Neural cell (in vitro differentiated cells): ENCODE measurements at regions not wholly inside any gene's neighbourhood (a gene's known extent, or its start where the extent isn't known, plus 50 kb on each side); places are given as distances from the start of the nearest gene placed in this dataset.

Experiments
- CTCF ChIP-seq: fragments of 450-650 bp; IDR thresholded peaks from 2 replicates; pipeline ENCODE4 v1.5.1; 2014; ENCODE audit warnings: antibody characterized with exemption, mild to moderate bottlenecking, moderate library complexity; ENCODE audit not compliant: poor library complexity, severe bottlenecking
- EP300 ChIP-seq: fragments of 450-650 bp; conservative IDR thresholded peaks from 2 replicates; pipeline ENCODE4 v1.6.1; 2014; ENCODE audit warnings: antibody characterized with exemption, mild to moderate bottlenecking, moderate library complexity; ENCODE audit not compliant: poor library complexity, severe bottlenecking
- MXI1 ChIP-seq: fragments of 450-650 bp; conservative IDR thresholded peaks from 2 replicates; pipeline ENCODE4 v1.6.1; 2014; ENCODE audit warnings: antibody characterized with exemption, mild to moderate bottlenecking; ENCODE audit not compliant: poor library complexity, severe bottlenecking
- POLR2AphosphoS5 ChIP-seq: IDR thresholded peaks from 2 replicates; pipeline ENCODE4 v1.6.1; 2012
- REST ChIP-seq: IDR thresholded peaks from 2 replicates; pipeline ENCODE4 v1.6.1; 2012; ENCODE audit warnings: borderline replicate concordance
- TAF1 ChIP-seq: IDR thresholded peaks from 2 replicates; pipeline ENCODE4 v1.6.1; 2012; ENCODE audit warnings: low read depth

GRCh38 chr1:99506631-99507030 is 139.3 kb upstream of the PALMD start:
- TF ChIP-seq TAF1 (no peak), EP300 (no peak), POLR2AphosphoS5 (no peak), CTCF (no peak), REST (no peak), MXI1 (no peak)
